ENCODE measurements at regions not wholly inside any gene's neighbourhood (a gene's known extent, or its start where the extent isn't known, plus 50 kb on each side); places are given as distances from the start of the nearest gene placed in this dataset.

GRCh38 chr2:199128476-199129229, 329.1 kb downstream of the SATB2 start:
- TF ChIP-seq EZH2 (IDR thresholded peaks at IDR 0.05; ENCODE audit: low read depth) (no peak), CTCF (conservative IDR thresholded peaks at IDR 0.05) (no peak)

Data from PC-9 (cell line).